Small intestine (tissue), 7 donors: ENCODE measurements at regions not wholly inside any gene's neighbourhood (a gene's known extent, or its start where the extent isn't known, plus 50 kb on each side); places are given as distances from the start of the nearest gene placed in this dataset.
A peak's percentile ranks its signal among the peaks of the same experiment; 100 is the strongest.

ENCODE experiments used
- DNase-seq, 2 donors: peaks; one replicate each; pipeline versions ENCODE4 v3.0.0 to v3.0.0-alpha.2; 2013
- FAIRE-seq: peaks from 2 replicates; lab custom pipeline; 2012; peaks lifted over from hg19 to GRCh38; lab: Jason Lieb, UNC
- H3K27ac ChIP-seq, 3 donors: one replicate each; pipeline ENCODE4 v1.5.1; 2013; ENCODE audit warnings: low read length in 2 of 3, mild to moderate bottlenecking in 2 of 3, control low read depth in 1 of 3, inconsistent platforms in 1 of 3, low read depth in 1 of 3, moderate library complexity in 1 of 3
- H3K27me3 ChIP-seq, 3 donors: one replicate each; pipeline ENCODE4 v1.6.1; 2013; ENCODE audit warnings: low read length in 3 of 3, inconsistent platforms in 1 of 3; ENCODE audit not compliant: control insufficient read depth in 3 of 3, insufficient read depth in 3 of 3
- H3K36me3 ChIP-seq, 3 donors: one replicate each; pipeline ENCODE4 v1.6.1; 2013; ENCODE audit warnings: low read length in 3 of 3, inconsistent platforms in 1 of 3, low read depth in 1 of 3, mild to moderate bottlenecking in 1 of 3, moderate library complexity in 1 of 3; ENCODE audit not compliant: control insufficient read depth in 3 of 3, insufficient read depth in 2 of 3
- H3K4me1 ChIP-seq, 3 donors: one replicate each; pipeline ENCODE4 v1.6.1; 2013; ENCODE audit warnings: low read length in 2 of 3, inconsistent platforms in 1 of 3, low read depth in 1 of 3, mild to moderate bottlenecking in 1 of 3, moderate library complexity in 1 of 3; ENCODE audit not compliant: control insufficient read depth in 3 of 3, insufficient read depth in 2 of 3
- H3K4me3 ChIP-seq, 3 donors: one replicate each; pipeline ENCODE4 v1.5.1; 2013; ENCODE audit warnings: low read length in 3 of 3, control low read depth in 1 of 3, inconsistent platforms in 1 of 3, low read depth in 1 of 3, mild to moderate bottlenecking in 1 of 3, moderate library complexity in 1 of 3
- H3K9me3 ChIP-seq, 2 donors: one replicate each; pipeline ENCODE4 v1.6.1; 2013; ENCODE audit warnings: low read depth in 1 of 2, low read length in 1 of 2; ENCODE audit not compliant: control insufficient read depth in 2 of 2, insufficient read depth in 1 of 2
- WGBS, 3 donors: extraction: QIAGEN DNeasy Blood & Tissue Kit; methylation state at CpG; one replicate each; pipeline ENCODE4 v1.1.7; 2013; 5-methylcytosine and 5-hydroxymethylcytosine counted together
- donor health status: healthy with polysubstance abuse.
- donor health status: control.
- donor health status: control.
- donor health status: Bipolar disorder and iron deficiency.
- donor health status: healthy.

DNA sequence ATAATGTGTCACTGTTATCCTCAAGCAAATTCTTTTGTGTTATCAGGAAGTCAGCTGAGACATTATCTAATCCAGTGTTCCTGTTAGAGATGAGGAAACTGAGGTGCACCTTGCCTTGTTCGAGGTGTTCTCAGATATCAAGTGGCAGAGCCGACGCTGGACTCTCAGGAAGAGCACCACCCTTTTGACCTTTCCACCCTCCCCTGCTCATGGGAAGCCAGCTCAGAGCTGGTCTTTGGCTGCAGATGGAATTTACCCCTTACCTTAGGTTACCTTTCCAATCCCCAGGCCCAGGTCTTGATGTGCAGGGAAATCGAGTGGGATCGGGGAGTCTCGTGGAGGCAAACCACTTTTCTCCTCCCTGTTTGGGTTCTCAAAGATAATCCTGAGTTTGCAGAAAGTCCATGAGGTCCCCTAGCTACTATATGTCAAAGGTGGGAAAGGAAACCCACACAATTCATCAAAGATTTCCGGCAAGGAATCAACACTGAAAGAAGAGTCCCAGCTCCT is 62.9 kb upstream of the PIM1 start:
- FAIRE-seq (no peak), DNase-seq (peak; percentile 65 to 91)
- H3K4me1 ChIP-seq, result peaks cover 10 to 71% (median 16%) of the 10 kb centered on the region in 3 donors
- no peaks in the 10 kb centered on the region for H3K27me3 ChIP-seq
- H3K27ac ChIP-seq, result peak overlapping the region in 2 of 3 donors; percentile 50 to 98
- no peaks in the 10 kb centered on the region for H3K9me3 ChIP-seq
- 57 to 75% (median 60%) methylated on average over 7 of the region's 7 CpGs for WGBS, 3 donors
- H3K36me3 ChIP-seq, result no peaks in the 10 kb centered on the region
- no peak overlapping the region for H3K4me3 ChIP-seq

DNA sequence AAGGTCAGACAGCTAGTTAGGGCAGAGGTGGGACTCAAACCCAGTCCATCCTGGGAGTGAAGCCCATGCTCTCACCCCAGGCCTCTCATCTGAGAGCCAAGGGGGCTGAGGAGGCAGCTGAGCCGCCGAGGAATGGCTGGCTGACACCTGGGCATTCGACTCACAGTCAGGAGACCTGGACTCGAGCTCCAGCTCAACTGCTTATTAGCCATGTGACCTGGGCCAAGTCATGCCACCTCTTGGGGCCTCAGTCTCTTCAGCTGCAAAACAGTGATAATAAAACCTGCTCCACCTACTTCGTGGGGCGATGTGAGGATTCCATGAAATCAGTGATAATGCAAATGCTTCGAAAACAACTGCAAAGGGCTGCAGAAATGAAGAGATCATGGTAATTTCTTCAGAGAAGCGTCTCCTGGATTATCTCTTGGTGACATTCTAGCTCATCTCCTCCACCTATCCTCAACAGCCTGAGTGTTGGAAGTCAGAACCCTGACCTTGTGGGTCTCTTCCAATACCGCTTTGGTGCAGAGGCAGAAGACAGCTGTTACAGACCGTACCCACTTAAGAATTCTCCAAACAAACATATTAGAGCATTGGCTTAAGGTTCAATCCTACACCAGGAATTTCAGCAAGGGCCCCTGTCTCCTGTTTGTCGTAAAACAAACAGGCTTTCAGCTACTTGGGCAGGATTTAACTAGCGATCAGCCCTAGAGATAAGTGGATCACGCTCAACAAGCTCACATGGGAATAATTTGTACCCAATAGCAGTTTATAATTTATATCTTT is 60.0 kb upstream of the PIM1 start:
- Histone ChIP-seq H3K36me3 (no peaks in the 10 kb centered on the region), H3K9me3 (no peaks in the 10 kb centered on the region), H3K4me1 (peaks cover 10 to 46% (median 10%) of the 10 kb centered on the region in 3 donors), H3K4me3 (no peak overlapping the region), H3K27ac (peak overlapping the region in 2 of 3 donors; percentile 22 to 89), H3K27me3 (no peaks in the 10 kb centered on the region)
- FAIRE-seq, result no peak
- DNase-seq, result peak; percentile 30 to 88
- WGBS, 3 donors, result 47 to 62% (median 56%) methylated on average over 13 of the region's 13 CpGs

DNA sequence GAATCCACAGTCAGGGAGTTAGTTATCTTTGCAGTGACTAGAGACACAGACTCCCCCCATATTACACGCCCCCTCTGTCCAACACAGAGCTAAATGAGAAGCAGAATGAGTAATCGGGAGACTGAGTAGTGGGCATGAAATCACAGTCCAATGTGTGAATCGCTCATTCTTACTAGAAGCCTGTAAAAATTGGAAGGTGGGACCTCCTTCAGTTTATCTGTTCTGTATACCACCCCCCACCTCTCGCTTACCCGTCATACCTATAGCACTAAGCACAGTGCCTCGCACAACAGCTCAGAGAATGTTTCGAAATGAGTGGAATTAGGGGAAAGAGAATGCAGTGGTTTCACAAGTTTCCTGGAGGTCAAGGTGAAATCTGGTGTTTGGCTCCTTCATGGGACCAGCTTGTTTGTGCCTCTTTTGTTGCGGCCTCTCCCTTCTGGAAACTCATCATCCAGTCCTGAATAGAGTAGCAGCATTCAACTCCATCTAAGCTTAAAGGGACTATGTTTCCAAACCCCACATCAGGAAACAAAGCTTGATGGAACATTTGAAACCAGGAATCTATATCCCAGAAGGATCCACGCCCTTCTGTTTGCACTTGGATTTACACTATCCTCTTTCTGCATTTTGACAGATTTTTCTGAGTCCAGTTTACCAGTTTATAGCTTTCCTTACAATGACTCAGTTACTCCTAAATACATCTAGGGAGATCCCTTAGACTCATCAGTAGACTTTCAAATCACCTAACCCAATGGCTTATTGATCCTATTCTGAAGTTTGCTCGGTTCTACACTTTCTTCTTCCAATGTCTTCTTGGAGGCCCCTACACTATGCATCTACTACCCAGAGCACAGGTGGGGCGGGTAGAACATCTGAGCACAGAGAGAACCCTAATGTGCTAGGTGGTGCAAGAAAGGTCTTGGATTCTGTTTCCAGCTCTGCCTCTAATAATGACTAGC is 59.2 kb upstream of the PIM1 start:
- H3K4me3 ChIP-seq, result no peak overlapping the region
- no peaks in the 10 kb centered on the region for H3K36me3 ChIP-seq
- FAIRE-seq (no peak), DNase-seq (no peak)
- peaks cover 3 to 38% (median 3%) of the 10 kb centered on the region in 3 donors for H3K4me1 ChIP-seq
- H3K27me3 ChIP-seq, result no peaks in the 10 kb centered on the region
- WGBS, 3 donors, result 68 to 81% (median 79%) methylated on average over 11 of the region's 11 CpGs
- H3K27ac ChIP-seq, result peak overlapping the region in 2 of 3 donors; percentile 22 to 89
- H3K9me3 ChIP-seq, result no peaks in the 10 kb centered on the region

DNA sequence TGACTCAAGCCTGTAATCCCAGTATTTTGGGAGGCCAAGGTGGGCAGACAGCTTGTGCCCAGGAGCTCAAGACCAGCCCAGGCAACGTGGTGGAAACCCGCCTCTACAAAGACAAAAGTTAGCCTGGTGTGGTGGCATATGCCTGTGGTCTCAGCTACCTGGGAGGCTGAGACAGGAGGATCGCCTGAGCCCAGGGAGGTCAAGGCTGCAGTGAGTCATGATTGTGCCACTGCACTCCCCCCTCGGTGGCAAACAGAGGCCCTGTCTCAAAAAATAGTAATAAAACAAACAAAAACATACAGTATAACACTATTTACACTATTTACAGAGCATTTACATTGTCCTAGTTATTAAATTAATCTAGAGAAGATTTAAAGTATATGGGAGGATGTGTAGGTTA is 56.0 kb upstream of the PIM1 start:
- no peaks in the 10 kb centered on the region for H3K36me3 ChIP-seq
- FAIRE-seq (no peak), DNase-seq (no peak)
- no peak overlapping the region for H3K4me3 ChIP-seq
- no peak overlapping the region for H3K27ac ChIP-seq
- 84 to 89% (median 89%) methylated on average over 4 of the region's 4 CpGs for WGBS, 3 donors
- no peaks in the 10 kb centered on the region for H3K27me3 ChIP-seq
- H3K9me3 ChIP-seq, result no peaks in the 10 kb centered on the region
- H3K4me1 ChIP-seq, result peaks cover 3 to 23% (median 3%) of the 10 kb centered on the region in 3 donors

DNA sequence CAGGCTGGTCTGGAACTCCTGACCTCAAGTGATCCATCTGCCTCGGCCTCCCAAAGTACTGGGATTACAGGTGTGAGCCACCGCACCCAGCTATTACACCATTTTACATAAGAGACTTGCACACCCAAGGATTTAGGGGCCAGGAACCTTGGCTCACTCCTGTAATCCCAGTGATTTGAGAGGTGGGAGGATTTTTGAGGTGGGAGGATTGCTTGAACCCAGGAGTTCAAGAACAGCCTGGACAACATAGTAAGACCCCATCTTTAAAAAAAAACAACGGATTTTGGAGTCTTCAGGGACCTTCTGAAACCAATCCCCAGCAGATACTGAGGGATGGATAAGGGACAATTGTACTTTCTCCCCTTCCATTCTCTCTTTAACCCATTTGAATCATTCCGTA is 55.3 kb upstream of the PIM1 start:
- Histone ChIP-seq H3K27me3 (no peaks in the 10 kb centered on the region), H3K4me3 (no peak overlapping the region), H3K9me3 (no peaks in the 10 kb centered on the region), H3K27ac (no peak overlapping the region), H3K4me1 (peaks cover 2 to 17% (median 3%) of the 10 kb centered on the region in 3 donors), H3K36me3 (no peaks in the 10 kb centered on the region)
- FAIRE-seq (no peak), DNase-seq (no peak)
- WGBS, 3 donors, result 86 to 94% (median 89%) methylated on average over 4 of the region's 4 CpGs

DNA sequence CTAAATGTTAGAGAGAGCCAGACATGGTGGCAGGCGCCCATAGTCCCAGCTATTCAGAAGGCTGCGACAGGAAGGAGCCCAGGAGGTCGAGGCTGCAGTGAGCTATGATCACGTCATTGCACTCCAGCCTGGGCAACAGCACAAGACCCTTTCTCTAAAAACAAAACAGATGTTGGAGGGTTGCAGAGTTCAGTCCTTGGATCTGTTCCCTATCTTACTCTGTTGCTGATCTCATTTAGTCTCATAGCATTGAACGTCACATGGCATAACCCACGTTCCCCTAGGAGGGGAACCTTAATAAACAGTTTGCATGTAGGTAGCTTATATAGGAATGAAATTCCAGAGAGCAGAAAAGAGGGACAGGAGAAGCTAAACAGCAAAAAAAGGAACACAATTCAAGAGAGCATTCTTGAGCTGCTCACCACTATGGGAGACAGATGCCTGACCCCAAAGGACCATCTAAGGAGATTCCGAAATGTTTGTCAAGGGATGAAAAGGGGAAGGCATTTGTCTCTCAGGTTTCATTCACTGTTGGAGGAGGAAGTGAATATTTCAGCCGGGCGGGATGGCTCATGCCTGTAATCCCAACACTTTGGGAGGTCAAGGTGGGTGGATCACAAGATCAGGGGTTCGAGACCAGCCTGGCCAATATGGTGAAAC is 54.6 kb upstream of the PIM1 start:
- 66 to 83% (median 74%) methylated on average over 10 of the region's 10 CpGs for WGBS, 3 donors
- Histone ChIP-seq H3K27me3 (no peaks in the 10 kb centered on the region), H3K4me3 (no peak overlapping the region), H3K36me3 (no peaks in the 10 kb centered on the region), H3K9me3 (no peaks in the 10 kb centered on the region), H3K27ac (no peak overlapping the region), H3K4me1 (peaks cover 0 to 9% (median 0%) of the 10 kb centered on the region in 3 donors)
- no peak for FAIRE-seq
- DNase-seq, result no peak

DNA sequence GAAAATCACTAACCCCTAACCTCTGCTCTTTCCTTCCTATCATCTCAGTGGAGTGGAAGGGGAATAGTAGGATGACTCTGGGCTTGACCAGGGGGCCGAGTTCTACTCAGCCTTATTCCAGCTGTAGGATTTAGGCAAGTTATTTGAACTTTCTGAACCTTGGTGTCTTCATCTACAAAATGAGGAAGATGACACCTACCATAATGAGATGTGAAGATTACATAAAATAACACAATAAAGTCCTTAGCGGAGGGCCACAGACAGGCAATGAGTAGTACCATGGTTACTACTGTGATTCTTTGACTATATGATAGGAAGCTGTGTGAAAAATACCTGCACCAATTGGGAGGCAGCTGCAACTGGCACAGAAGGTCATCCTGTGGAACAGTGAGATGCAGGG is 53.6 kb upstream of the PIM1 start:
- no peaks in the 10 kb centered on the region for H3K27me3 ChIP-seq

DNA sequence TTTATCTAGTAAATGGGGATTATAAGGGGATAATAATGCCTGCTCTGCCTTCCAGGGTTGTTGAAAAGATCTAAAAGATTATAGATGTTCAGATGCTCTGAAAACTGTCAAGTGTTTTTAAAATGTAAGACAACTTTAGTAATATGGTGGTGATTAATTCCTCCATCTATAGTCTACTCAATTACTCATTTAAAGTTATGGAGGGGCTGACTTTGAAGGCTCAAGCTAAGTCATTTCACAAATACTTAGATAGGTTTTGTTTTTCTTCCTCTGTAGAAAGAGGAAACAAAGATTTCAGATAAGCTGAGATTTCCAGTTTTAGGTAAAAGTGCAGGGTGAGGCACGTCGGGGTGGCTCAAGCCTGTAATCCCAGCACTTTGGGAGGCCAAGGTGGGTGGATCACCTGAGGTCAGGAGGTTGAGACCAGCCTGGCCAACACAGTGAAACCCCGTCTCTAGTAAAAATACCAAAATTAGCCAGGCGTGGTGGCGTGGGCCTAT is 50.5 kb upstream of the PIM1 start:
- 79 to 90% (median 82%) methylated on average over 5 of the region's 5 CpGs for WGBS, 3 donors
- H3K36me3 ChIP-seq, result no peaks in the 10 kb centered on the region
- no peak overlapping the region for H3K27ac ChIP-seq
- FAIRE-seq (no peak), DNase-seq (no peak)
- H3K27me3 ChIP-seq, result no peaks in the 10 kb centered on the region
- H3K4me3 ChIP-seq, result no peak overlapping the region
- no peaks in the 10 kb centered on the region for H3K4me1 ChIP-seq
- no peaks in the 10 kb centered on the region for H3K9me3 ChIP-seq

More for the DNA sequence above, 53.6 kb upstream of the PIM1 start:
- H3K4me3 ChIP-seq, result no peak overlapping the region
- no peaks in the 10 kb centered on the region for H3K36me3 ChIP-seq
- H3K4me1 ChIP-seq, result no peaks in the 10 kb centered on the region
- DNase-seq (no peak), FAIRE-seq (no peak)
- H3K9me3 ChIP-seq, result no peaks in the 10 kb centered on the region
- WGBS, 3 donors, result 90 to 94% (median 92%) methylated on average over 2 of the region's 2 CpGs
- H3K27ac ChIP-seq, result no peak overlapping the region
